H1 (cell line): ENCODE measurements at regions not wholly inside any gene's neighbourhood (a gene's known extent, or its start where the extent isn't known, plus 50 kb on each side); places are given as distances from the start of the nearest gene placed in this dataset.

Experiments used
- CTCF ChIA-PET: fragments of 300-600 bp; sonication (Branson Sonifier 250); formaldehyde crosslinking; loops from one replicate; lab custom pipeline; 2021; ENCODE audit not compliant: partially characterized antibody; lab: Charles Lee
- POLR2A ChIA-PET: fragments of 300-600 bp; sonication (Branson Sonifier 250); formaldehyde crosslinking; loops from one replicate; lab custom pipeline; 2021; ENCODE audit warnings: inconsistent platforms; ENCODE audit not compliant: partially characterized antibody; lab: Charles Lee
- DNase-seq, 2 experiments: peaks; one replicate each; pipeline versions ENCODE4 v3.0.0 to v3.0.0-alpha.2; 2010 to 2022; ENCODE audit warnings: low spot score in 2 of 2, low read depth in 1 of 2, mixed read lengths in 1 of 2
- FAIRE-seq: peaks from 2 replicates; lab custom pipeline; 2011; peaks lifted over from hg19 to GRCh38; lab: Jason Lieb, UNC
- H2AFZ ChIP-seq: 2 replicates; pipeline ENCODE4 v1.8.1; 2012; ENCODE audit warnings: low read length, inconsistent platforms
- H2AK5ac ChIP-seq: 2 replicates; pipeline ENCODE4 v1.6.1; 2013; ENCODE audit warnings: low read depth, low read length
- H2BK120ac ChIP-seq: replicated peaks from 2 replicates; pipeline ENCODE3; 2013; ENCODE audit warnings: low read depth, low read length, inconsistent platforms
- H2BK12ac ChIP-seq: 2 replicates; pipeline ENCODE4 v1.6.1; 2013; ENCODE audit warnings: low read depth, low read length
- H2BK15ac ChIP-seq: 2 replicates; pipeline ENCODE4 v1.6.1; 2013; ENCODE audit warnings: low read length
- H2BK20ac ChIP-seq: 2 replicates; pipeline ENCODE4 v1.6.1; 2013; ENCODE audit warnings: low read length
- H2BK5ac ChIP-seq: 2 replicates; pipeline ENCODE4 v1.6.1; 2013; ENCODE audit warnings: low read depth, low read length
- H3K14ac ChIP-seq: 2 replicates; pipeline ENCODE4 v1.6.1; 2013; ENCODE audit warnings: inconsistent platforms; ENCODE audit not compliant: insufficient read length
- H3K18ac ChIP-seq: 2 replicates; pipeline ENCODE4 v1.6.1; 2013; ENCODE audit warnings: low read length; ENCODE audit errors: extremely low read depth
- H3K23ac ChIP-seq: 2 replicates; pipeline ENCODE4 v1.6.1; 2013; ENCODE audit warnings: inconsistent platforms; ENCODE audit not compliant: insufficient read length
- H3K23me2 ChIP-seq: 2 replicates; pipeline ENCODE4 v1.6.1; 2013; ENCODE audit warnings: low read depth, low read length
- H3K27ac ChIP-seq: 2 replicates; pipeline ENCODE4 v1.6.1; 2011; ENCODE audit warnings: low read depth, low read length, inconsistent platforms
- H3K27me3 ChIP-seq, 4 experiments: replicated peaks in 1 of 4; 1 replicate in 1 of 4; 2 replicates in 3 of 4; pipeline versions ENCODE4 v1.6.1 to v1.8.1; 2011 to 2013; ENCODE audit warnings: low read length in 3 of 4, mild to moderate bottlenecking in 3 of 4, inconsistent platforms in 2 of 4, mixed read lengths in 2 of 4, moderate library complexity in 1 of 4; ENCODE audit not compliant: control insufficient read depth in 3 of 4, insufficient read depth in 3 of 4; ENCODE audit errors: extremely low read depth in 1 of 4
- H3K36me3 ChIP-seq, 4 experiments: 2 replicates each; pipeline versions ENCODE4 v1.6.1 to v1.8.1; 2011 to 2013; ENCODE audit warnings: mild to moderate bottlenecking in 4 of 4, low read length in 3 of 4, moderate library complexity in 2 of 4, control low read depth in 1 of 4, inconsistent platforms in 1 of 4; ENCODE audit not compliant: insufficient read depth in 4 of 4, control insufficient read depth in 2 of 4
- H3K4ac ChIP-seq: replicated peaks from 2 replicates; pipeline ENCODE3; 2013; ENCODE audit warnings: low read length, low read depth, mixed read lengths, inconsistent platforms; ENCODE audit not compliant: insufficient read length
- H3K4me1 ChIP-seq, 4 experiments: replicated peaks in 1 of 4; 1 replicate in 1 of 4; 2 replicates in 3 of 4; pipeline versions ENCODE4 v1.6.1 to v1.8.1; 2011 to 2013; ENCODE audit warnings: low read length in 3 of 4, inconsistent platforms in 2 of 4, mixed read lengths in 1 of 4; ENCODE audit not compliant: insufficient read depth in 4 of 4, control insufficient read depth in 3 of 4
- H3K4me2 ChIP-seq, 2 experiments: 2 replicates each; pipeline versions ENCODE4 v1.6.1 to v1.8.1; 2011 to 2013; ENCODE audit warnings: low read depth in 2 of 2, low read length in 2 of 2, control low read depth in 1 of 2, inconsistent platforms in 1 of 2, mild to moderate bottlenecking in 1 of 2; ENCODE audit not compliant: insufficient read depth in 1 of 2
- H3K4me3 ChIP-seq, 4 experiments: fragments of 200-600, 300-600 bp in 1 of 4; sonication (generic), shearing (Covaris generic), sonication (Bioruptor Twin) in 1 of 4; 2 replicates each; pipeline versions ENCODE4 v1.5.1 to v1.8.1; 2011 to 2016; ENCODE audit warnings: low read length in 4 of 4, low read depth in 3 of 4, control low read depth in 2 of 4, inconsistent platforms in 2 of 4, mild to moderate bottlenecking in 2 of 4, mixed read lengths in 1 of 4, moderate library complexity in 1 of 4; ENCODE audit not compliant: insufficient read depth in 2 of 4; ENCODE audit errors: extremely low read depth in 1 of 4
- H3K56ac ChIP-seq: replicated peaks from 2 replicates; pipeline ENCODE3; 2013; ENCODE audit warnings: low read depth, mild to moderate bottlenecking, mixed read lengths, low read length, inconsistent platforms; ENCODE audit not compliant: insufficient read length
- H3K79me1 ChIP-seq: 2 replicates; pipeline ENCODE4 v1.6.1; 2013; ENCODE audit warnings: low read depth, low read length, control low read depth
- H3K79me2 ChIP-seq, 2 experiments: 2 replicates each; pipeline versions ENCODE4 v1.6.1 to v1.8.1; 2012 to 2013; ENCODE audit warnings: low read length in 2 of 2, mild to moderate bottlenecking in 2 of 2, inconsistent platforms in 1 of 2; ENCODE audit not compliant: insufficient read depth in 2 of 2, control insufficient read depth in 1 of 2
- H3K9ac ChIP-seq, 4 experiments: replicated peaks in 1 of 4; 1 replicate in 1 of 4; 2 replicates in 3 of 4; pipeline versions ENCODE4 v1.6.1 to v1.8.1; 2011 to 2013; ENCODE audit warnings: low read depth in 3 of 4, low read length in 3 of 4, control low read depth in 2 of 4, mild to moderate bottlenecking in 2 of 4, moderate library complexity in 2 of 4, inconsistent platforms in 1 of 4; ENCODE audit errors: extremely low read depth in 1 of 4
- H3K9me3 ChIP-seq, 2 experiments: 2 replicates each; pipeline versions ENCODE4 v1.6.1 to v1.8.1; 2012 to 2013; ENCODE audit warnings: mild to moderate bottlenecking in 2 of 2, moderate library complexity in 2 of 2, control low read depth in 1 of 2, inconsistent platforms in 1 of 2, low read depth in 1 of 2, low read length in 1 of 2, mixed read lengths in 1 of 2; ENCODE audit not compliant: insufficient read depth in 2 of 2
- H4K20me1 ChIP-seq, 2 experiments: replicated peaks in 1 of 2; 2 replicates each; pipeline versions ENCODE3 to v1.8.1; 2011 to 2013; ENCODE audit warnings: inconsistent platforms in 2 of 2, low read length in 2 of 2, mild to moderate bottlenecking in 1 of 2; ENCODE audit not compliant: insufficient read depth in 2 of 2, control insufficient read depth in 1 of 2
- H4K5ac ChIP-seq: 2 replicates; pipeline ENCODE4 v1.6.1; 2013; ENCODE audit warnings: low read length, low read depth, mixed read lengths, inconsistent platforms; ENCODE audit not compliant: insufficient read length
- H4K8ac ChIP-seq: 2 replicates; pipeline ENCODE4 v1.8.0; 2013; ENCODE audit warnings: mild to moderate bottlenecking, moderate library complexity, low read length, inconsistent platforms; ENCODE audit not compliant: insufficient read depth; ENCODE audit errors: extremely low read depth
- H4K91ac ChIP-seq: replicated peaks from 2 replicates; pipeline ENCODE3; 2013; ENCODE audit warnings: low read length, mixed read lengths, inconsistent platforms; ENCODE audit not compliant: insufficient read length
- BRCA1 ChIP-seq: IDR thresholded peaks from 2 replicates; pipeline ENCODE4 v1.6.1; 2012; ENCODE audit warnings: low read depth, low read length, improper control_type of control experiment
- CHD1 ChIP-seq: IDR thresholded peaks from 2 replicates; pipeline ENCODE4 v1.6.1; 2012; ENCODE audit warnings: low read depth, low read length, improper control_type of control experiment
- JUN ChIP-seq: IDR thresholded peaks from 2 replicates; pipeline ENCODE4 v1.6.1; 2011; ENCODE audit warnings: low read depth, mild to moderate bottlenecking, improper control_type of control experiment, low read length
- SIN3A ChIP-seq, 2 experiments: IDR thresholded peaks in 1 of 2; conservative IDR thresholded peaks in 1 of 2; 2 replicates each; pipeline ENCODE4 v1.6.1; 2011 to 2012; ENCODE audit warnings: low read length in 2 of 2, improper control_type of control experiment in 1 of 2, low read depth in 1 of 2, mild to moderate bottlenecking in 1 of 2
- WGBS, 2 experiments: shearing (Covaris generic) in 1 of 2; methylation state at CpG; one replicate each; pipeline versions ENCODE4 v1.1.6 to v1.1.7; 2013 to 2015; ENCODE audit warnings: low lambda C conversion rate in 2 of 2, mixed read lengths in 2 of 2, inconsistent platforms in 1 of 2, low coverage in 1 of 2, missing lambda C conversion rate in 1 of 2; ENCODE audit not compliant: insufficient replicate concordance in 2 of 2, insufficient coverage in 1 of 2, insufficient read length in 1 of 2; ENCODE audit errors: extremely low coverage in 1 of 2, missing lambda C conversion rate in 1 of 2; 5-methylcytosine and 5-hydroxymethylcytosine counted together

GRCh38 chr16:13393816-13394215 lies 492.4 kb downstream of the SHISA9 start:
- H3K9me3 ChIP-seq = no peaks in the 10 kb centered on the region
- H3K36me3 ChIP-seq = no peaks in the 10 kb centered on the region
- H4K20me1 ChIP-seq = no peaks in the 10 kb centered on the region
- TF ChIP-seq JUN (no peak), BRCA1 (no peak), SIN3A (conservative IDR thresholded peaks at IDR 0.05 in 1 of 2, IDR thresholded peaks at IDR 0.05 in 1 of 2; ENCODE audit: low read depth in 1 of 2, low read length in 2 of 2) (no peak), CHD1 (no peak)
- TF ChIP-seq, all 59 proteins: peak for 0
- Histone ChIP-seq H3K27me3 (no peaks in the 10 kb centered on the region), H4K5ac (no peak overlapping the region), H2BK120ac (no peak overlapping the region), H3K79me1 (no peaks in the 10 kb centered on the region), H3K4ac (no peak overlapping the region), H2BK15ac (no peak overlapping the region), H3K9ac (no peak overlapping the region), H3K23ac (no peak overlapping the region), H2BK5ac (no peak overlapping the region), H2AFZ (no peak overlapping the region), H2BK12ac (no peak overlapping the region), H2BK20ac (no peak overlapping the region), H3K18ac (no peak overlapping the region), H2AK5ac (no peak overlapping the region), H3K27ac (no peak overlapping the region), H3K79me2 (no peaks in the 10 kb centered on the region), H3K14ac (no peak overlapping the region), H3K56ac (no peak overlapping the region), H4K8ac (no peak overlapping the region), H3K4me2 (no peak overlapping the region), H3K4me1 (no peaks in the 10 kb centered on the region), H3K4me3 (no peak overlapping the region), H3K23me2 (no peaks in the 10 kb centered on the region), H4K91ac (no peak overlapping the region)
- 91% methylated on average over 7 of the region's 7 CpGs; no CpG with 5 or more reads in 1 of the 2 experiments for WGBS, 2 experiments
- DNase-seq = no peak
- ChIA-PET POLR2A (interaction anchor here (0.7 to 1.1 kb wide), 3 partner anchors 13 to 36 kb away, joined by 3 read pairs; no protein-coding TSS in a partner anchor), CTCF (interaction anchor here (0.6 to 0.9 kb wide), 2 partner anchors 30 to 67 kb away, joined by 3 read pairs; no protein-coding TSS in a partner anchor)
- FAIRE-seq = no peak
